PC-9 (cell line): ENCODE measurements at regions not wholly inside any gene's neighbourhood (a gene's known extent, or its start where the extent isn't known, plus 50 kb on each side); places are given as distances from the start of the nearest gene placed in this dataset.

ENCODE experiments used
- BruUV-seq: library from RNA; stranded (reverse); fragments of 400-500 nt; replicated peaks from 2 replicates; lab custom pipeline; 2021; lab: Mats Ljungman, UMichigan
- CTCF ChIA-PET: fragments of 300-600 bp; sonication (Branson Sonifier 250); formaldehyde crosslinking; loops from one replicate; lab custom pipeline; 2022; ENCODE audit warnings: antibody characterized with exemption; lab: Charles Lee
- POLR2A ChIA-PET: fragments of 300-600 bp; sonication (Branson Sonifier 250); formaldehyde crosslinking; loops from one replicate; lab custom pipeline; 2022; ENCODE audit warnings: antibody characterized with exemption; ENCODE audit not compliant: unreplicated experiment; lab: Charles Lee
- DNase-seq, 2 experiments: peaks; one replicate each; pipeline versions ENCODE4 v3.0.0 to v3.0.0-alpha.2; 2015 to 2022; ENCODE audit warnings: mixed read lengths in 1 of 2
- H2AFZ ChIP-seq: fragments of 200-600 bp; sonication (generic); 2 replicates; pipeline ENCODE4 v1.8.1; 2017; ENCODE audit warnings: antibody characterized with exemption
- H3F3A ChIP-seq: fragments of 200-600 bp; sonication (generic); 2 replicates; pipeline ENCODE4 v1.8.1; 2017; ENCODE audit warnings: antibody characterized with exemption, mild to moderate bottlenecking, low read depth; ENCODE audit not compliant: insufficient read depth
- H3K27ac ChIP-seq: fragments of 200-600 bp; sonication (generic); 2 replicates; pipeline ENCODE4 v1.6.1; 2016; ENCODE audit warnings: mixed run types
- H3K27me3 ChIP-seq: fragments of 200-600 bp; sonication (generic); 2 replicates; pipeline ENCODE4 v1.6.1; 2016; ENCODE audit warnings: low read depth, mixed run types; ENCODE audit not compliant: insufficient read depth
- H3K36me3 ChIP-seq: fragments of 200-600 bp; sonication (generic); 2 replicates; pipeline ENCODE4 v1.6.1; 2016; ENCODE audit warnings: low read depth, mixed run types
- H3K4me1 ChIP-seq: fragments of 200-600 bp; sonication (generic); replicated peaks from 2 replicates; pipeline ENCODE4 v1.6.1; 2016; ENCODE audit warnings: mixed run types; ENCODE audit not compliant: insufficient read depth
- H3K4me2 ChIP-seq: fragments of 200-600 bp; sonication (generic); 2 replicates; pipeline ENCODE4 v1.6.1; 2017; ENCODE audit warnings: mixed run types
- H3K4me3 ChIP-seq: fragments of 200-600 bp; sonication (generic); 2 replicates; pipeline ENCODE4 v1.6.1; 2016; ENCODE audit warnings: mixed run types
- H3K79me2 ChIP-seq: fragments of 200-600 bp; sonication (generic); 2 replicates; pipeline ENCODE4 v1.6.1; 2017; ENCODE audit warnings: low read depth, mixed run types
- H3K9me2 ChIP-seq: fragments of 200-600 bp; sonication (generic); 2 replicates; pipeline ENCODE4 v1.8.1; 2017; ENCODE audit warnings: mild to moderate bottlenecking; ENCODE audit not compliant: insufficient read depth
- H3K9me3 ChIP-seq: fragments of 200-600 bp; sonication (generic); 2 replicates; pipeline ENCODE4 v1.8.1; 2016; ENCODE audit warnings: low read depth; ENCODE audit not compliant: insufficient read depth
- H4K20me1 ChIP-seq: fragments of 200-600 bp; sonication (generic); 2 replicates; pipeline ENCODE4 v1.8.1; 2017; ENCODE audit not compliant: insufficient read depth
- EZH2 ChIP-seq: fragments of 200-600 bp; sonication (generic); IDR thresholded peaks from 2 replicates; pipeline ENCODE4 v1.8.0; 2017; ENCODE audit warnings: antibody characterized with exemption, low read depth
- intact Hi-C: fragments of 100-400 bp; cut with micrococcal nuclease; formaldehyde crosslinking; loops from one replicate; pipeline ENCODE4 v1.10.0; 2022; ENCODE audit not compliant: unreplicated experiment
- TF ChIP-seq, protein P1 (sequence below): fragments of 200-600 bp; sonication (generic); conservative IDR thresholded peaks from 2 replicates; pipeline ENCODE4 v1.6.1; 2017; ENCODE audit warnings: mixed run types, antibody characterized with exemption, mild to moderate bottlenecking, moderate library complexity

- Histone ChIP-seq H3K27ac (no peak overlapping the region), H3K36me3 (no peaks in the 10 kb centered on the region), H2AFZ (no peak overlapping the region), H3K79me2 (no peaks in the 10 kb centered on the region), H4K20me1 (no peaks in the 10 kb centered on the region), H3K27me3 (peaks cover 13% of the 10 kb centered on the region), H3K9me2 (no peaks in the 10 kb centered on the region), H3F3A (no peaks in the 10 kb centered on the region), H3K4me1 (no peaks in the 10 kb centered on the region), H3K4me2 (no peak overlapping the region), H3K9me3 (no peaks in the 10 kb centered on the region), H3K4me3 (no peak overlapping the region)
- CTCF ChIA-PET, result no interaction called here
- DNase-seq, result peak in 1 of 2 experiments; percentile 53
- POLR2A ChIA-PET, result no interaction called here
- intact Hi-C loops, result no loop called here
- TF ChIP-seq EZH2, result no peak
- TF ChIP-seq, protein P1, sequence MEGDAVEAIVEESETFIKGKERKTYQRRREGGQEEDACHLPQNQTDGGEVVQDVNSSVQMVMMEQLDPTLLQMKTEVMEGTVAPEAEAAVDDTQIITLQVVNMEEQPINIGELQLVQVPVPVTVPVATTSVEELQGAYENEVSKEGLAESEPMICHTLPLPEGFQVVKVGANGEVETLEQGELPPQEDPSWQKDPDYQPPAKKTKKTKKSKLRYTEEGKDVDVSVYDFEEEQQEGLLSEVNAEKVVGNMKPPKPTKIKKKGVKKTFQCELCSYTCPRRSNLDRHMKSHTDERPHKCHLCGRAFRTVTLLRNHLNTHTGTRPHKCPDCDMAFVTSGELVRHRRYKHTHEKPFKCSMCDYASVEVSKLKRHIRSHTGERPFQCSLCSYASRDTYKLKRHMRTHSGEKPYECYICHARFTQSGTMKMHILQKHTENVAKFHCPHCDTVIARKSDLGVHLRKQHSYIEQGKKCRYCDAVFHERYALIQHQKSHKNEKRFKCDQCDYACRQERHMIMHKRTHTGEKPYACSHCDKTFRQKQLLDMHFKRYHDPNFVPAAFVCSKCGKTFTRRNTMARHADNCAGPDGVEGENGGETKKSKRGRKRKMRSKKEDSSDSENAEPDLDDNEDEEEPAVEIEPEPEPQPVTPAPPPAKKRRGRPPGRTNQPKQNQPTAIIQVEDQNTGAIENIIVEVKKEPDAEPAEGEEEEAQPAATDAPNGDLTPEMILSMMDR, result peak; percentile 97
- BruUV-seq, result no TSS peak
Measured at GRCh38 chr5:8184455-8185063, 315.6 kb downstream of the MTRR start.

DNA sequence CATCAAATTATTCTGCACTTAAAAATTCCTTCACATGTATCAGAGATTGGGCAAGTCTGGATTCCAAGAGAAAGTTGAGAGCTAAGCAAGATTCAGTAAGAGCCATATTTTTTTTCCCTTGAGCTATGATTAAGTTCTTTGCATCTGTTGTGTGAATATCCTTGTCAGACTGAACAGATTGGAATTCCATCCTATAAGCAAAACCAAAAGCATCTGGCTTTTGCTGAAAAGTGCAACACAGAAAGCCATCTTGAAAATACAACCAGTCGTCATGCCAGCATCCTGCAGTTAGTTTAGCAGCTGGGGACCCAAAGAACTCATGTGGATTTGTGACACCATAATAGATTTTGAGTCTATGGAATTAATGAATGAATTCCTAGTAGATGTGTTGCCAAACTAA, 316.9 kb downstream of the MTRR start:
- CTCF ChIA-PET, result no interaction called here
- Histone ChIP-seq H3K4me2 (no peak overlapping the region), H3K4me1 (no peaks in the 10 kb centered on the region), H3K4me3 (no peak overlapping the region), H3K9me3 (no peaks in the 10 kb centered on the region), H3K27me3 (peaks cover 15% of the 10 kb centered on the region), H4K20me1 (no peaks in the 10 kb centered on the region), H3K9me2 (no peaks in the 10 kb centered on the region), H2AFZ (no peak overlapping the region), H3K27ac (no peak overlapping the region), H3K79me2 (no peaks in the 10 kb centered on the region), H3K36me3 (no peaks in the 10 kb centered on the region), H3F3A (no peaks in the 10 kb centered on the region)
- no peak for DNase-seq
- intact Hi-C loops, result no loop called here
- POLR2A ChIA-PET, result no interaction called here
- BruUV-seq, result no TSS peak
- no peak for TF ChIP-seq EZH2
- TF ChIP-seq, protein P1, result no peak

- H3K4me1 ChIP-seq, result no peaks in the 10 kb centered on the region
- no peaks in the 10 kb centered on the region for H4K20me1 ChIP-seq
- H3K27me3 ChIP-seq, result peaks cover 15% of the 10 kb centered on the region
- no peaks in the 10 kb centered on the region for H3K79me2 ChIP-seq
- no peaks in the 10 kb centered on the region for H3K9me3 ChIP-seq
- intact Hi-C loops, result no loop called here
- no peak for TF ChIP-seq EZH2
- ChIA-PET POLR2A (no interaction called here), CTCF (no interaction called here)
- no peaks in the 10 kb centered on the region for H3K9me2 ChIP-seq
- DNase-seq, result no peak
- H3K4me2 ChIP-seq, result no peak overlapping the region
- no peak overlapping the region for H3K27ac ChIP-seq
- H3K4me3 ChIP-seq, result no peak overlapping the region
- no peaks in the 10 kb centered on the region for H3F3A ChIP-seq
- no peaks in the 10 kb centered on the region for H3K36me3 ChIP-seq
- BruUV-seq, result no TSS peak
- H2AFZ ChIP-seq, result no peak overlapping the region
Measured at GRCh38 chr5:8188874-8189565, 320.1 kb downstream of the MTRR start.
